ENCODE measurements at regions not wholly inside any gene's neighbourhood (a gene's known extent, or its start where the extent isn't known, plus 50 kb on each side); places are given as distances from the start of the nearest gene placed in this dataset.

DNA sequence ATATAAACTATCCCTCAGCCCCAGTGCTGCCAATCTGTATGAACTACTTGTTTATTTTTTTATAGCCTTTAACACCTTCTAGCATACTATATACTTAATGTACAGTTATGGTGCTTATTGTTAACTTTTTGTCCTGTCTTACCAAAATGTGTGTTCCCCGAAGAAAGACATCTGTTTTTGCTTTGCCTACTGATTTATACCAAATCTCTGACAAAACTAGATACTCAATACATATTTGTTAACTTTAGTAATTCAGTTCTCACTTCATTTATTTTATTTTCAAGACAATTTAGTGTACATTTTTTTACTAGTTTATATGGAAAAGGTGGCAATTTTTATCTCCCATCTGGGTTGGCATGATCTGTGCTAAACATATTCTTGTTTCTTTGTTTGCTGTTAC is 824.3 kb upstream of the ATXN8OS start:
- no TSS peak for BruUV-seq (replicated peaks)
- CTCF ChIA-PET, result no interaction called here

DNA sequence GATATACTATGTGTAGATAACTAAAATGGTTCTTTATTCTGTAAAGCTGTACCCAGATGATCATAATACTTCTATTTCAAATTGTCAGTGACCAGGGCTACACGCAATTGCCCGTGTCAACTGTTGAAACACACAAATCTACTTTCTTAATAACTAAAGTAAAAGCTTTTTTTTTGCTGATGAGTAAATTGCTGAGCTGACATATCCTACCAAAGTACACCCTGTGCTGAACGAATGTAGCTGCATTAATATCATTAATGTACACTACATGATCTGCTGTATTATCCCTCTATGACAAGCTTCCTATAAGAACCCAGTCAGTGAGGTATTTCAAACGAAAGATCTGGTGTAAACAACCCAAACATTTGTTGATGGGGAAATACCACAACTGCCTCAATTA is 827.2 kb upstream of the ATXN8OS start:
- Histone ChIP-seq H3K36me3 (ENCODE audit: control insufficient read depth, insufficient read depth, low read length) (no peaks in the 10 kb centered on the region), H3K4me3 (ENCODE audit: low read depth in 2 of 2, low read length in 2 of 2) (no peak overlapping the region), H3K9me3 (ENCODE audit: control insufficient read depth, insufficient read depth, low read depth, low read length) (no peaks in the 10 kb centered on the region), H3K27me3 (ENCODE audit: control insufficient read depth, insufficient read depth, low read length) (no peaks in the 10 kb centered on the region), H3K4me1 (ENCODE audit: control insufficient read depth, insufficient read depth, low read length) (no peaks in the 10 kb centered on the region), H3K27ac (ENCODE audit: low read length) (no peak overlapping the region)
- ChIA-PET CTCF (no interaction called here), POLR2A (no interaction called here)
- TF ChIP-seq POLR2AphosphoS5 (IDR thresholded peaks at IDR 0.05; ENCODE audit: low read depth, low read length) (no peak), SIN3A (IDR thresholded peaks at IDR 0.05; ENCODE audit: borderline replicate concordance, insufficient read depth, low read depth, low read length) (no peak), TCF7L2 (IDR thresholded peaks at IDR 0.05; ENCODE audit: low read depth, low read length) (no peak)
- TF ChIP-seq, protein P1, sequence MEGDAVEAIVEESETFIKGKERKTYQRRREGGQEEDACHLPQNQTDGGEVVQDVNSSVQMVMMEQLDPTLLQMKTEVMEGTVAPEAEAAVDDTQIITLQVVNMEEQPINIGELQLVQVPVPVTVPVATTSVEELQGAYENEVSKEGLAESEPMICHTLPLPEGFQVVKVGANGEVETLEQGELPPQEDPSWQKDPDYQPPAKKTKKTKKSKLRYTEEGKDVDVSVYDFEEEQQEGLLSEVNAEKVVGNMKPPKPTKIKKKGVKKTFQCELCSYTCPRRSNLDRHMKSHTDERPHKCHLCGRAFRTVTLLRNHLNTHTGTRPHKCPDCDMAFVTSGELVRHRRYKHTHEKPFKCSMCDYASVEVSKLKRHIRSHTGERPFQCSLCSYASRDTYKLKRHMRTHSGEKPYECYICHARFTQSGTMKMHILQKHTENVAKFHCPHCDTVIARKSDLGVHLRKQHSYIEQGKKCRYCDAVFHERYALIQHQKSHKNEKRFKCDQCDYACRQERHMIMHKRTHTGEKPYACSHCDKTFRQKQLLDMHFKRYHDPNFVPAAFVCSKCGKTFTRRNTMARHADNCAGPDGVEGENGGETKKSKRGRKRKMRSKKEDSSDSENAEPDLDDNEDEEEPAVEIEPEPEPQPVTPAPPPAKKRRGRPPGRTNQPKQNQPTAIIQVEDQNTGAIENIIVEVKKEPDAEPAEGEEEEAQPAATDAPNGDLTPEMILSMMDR (IDR thresholded peaks at IDR 0.05), result no peak
- TF ChIP-seq, protein P2, sequence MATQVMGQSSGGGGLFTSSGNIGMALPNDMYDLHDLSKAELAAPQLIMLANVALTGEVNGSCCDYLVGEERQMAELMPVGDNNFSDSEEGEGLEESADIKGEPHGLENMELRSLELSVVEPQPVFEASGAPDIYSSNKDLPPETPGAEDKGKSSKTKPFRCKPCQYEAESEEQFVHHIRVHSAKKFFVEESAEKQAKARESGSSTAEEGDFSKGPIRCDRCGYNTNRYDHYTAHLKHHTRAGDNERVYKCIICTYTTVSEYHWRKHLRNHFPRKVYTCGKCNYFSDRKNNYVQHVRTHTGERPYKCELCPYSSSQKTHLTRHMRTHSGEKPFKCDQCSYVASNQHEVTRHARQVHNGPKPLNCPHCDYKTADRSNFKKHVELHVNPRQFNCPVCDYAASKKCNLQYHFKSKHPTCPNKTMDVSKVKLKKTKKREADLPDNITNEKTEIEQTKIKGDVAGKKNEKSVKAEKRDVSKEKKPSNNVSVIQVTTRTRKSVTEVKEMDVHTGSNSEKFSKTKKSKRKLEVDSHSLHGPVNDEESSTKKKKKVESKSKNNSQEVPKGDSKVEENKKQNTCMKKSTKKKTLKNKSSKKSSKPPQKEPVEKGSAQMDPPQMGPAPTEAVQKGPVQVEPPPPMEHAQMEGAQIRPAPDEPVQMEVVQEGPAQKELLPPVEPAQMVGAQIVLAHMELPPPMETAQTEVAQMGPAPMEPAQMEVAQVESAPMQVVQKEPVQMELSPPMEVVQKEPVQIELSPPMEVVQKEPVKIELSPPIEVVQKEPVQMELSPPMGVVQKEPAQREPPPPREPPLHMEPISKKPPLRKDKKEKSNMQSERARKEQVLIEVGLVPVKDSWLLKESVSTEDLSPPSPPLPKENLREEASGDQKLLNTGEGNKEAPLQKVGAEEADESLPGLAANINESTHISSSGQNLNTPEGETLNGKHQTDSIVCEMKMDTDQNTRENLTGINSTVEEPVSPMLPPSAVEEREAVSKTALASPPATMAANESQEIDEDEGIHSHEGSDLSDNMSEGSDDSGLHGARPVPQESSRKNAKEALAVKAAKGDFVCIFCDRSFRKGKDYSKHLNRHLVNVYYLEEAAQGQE (IDR thresholded peaks at IDR 0.05; ENCODE audit: insufficient read depth in 1 of 2, low read depth in 2 of 2, low read length in 1 of 2), result no peak
- DNase-seq (ENCODE audit: low read depth, low spot score), result no peak
- BruUV-seq (replicated peaks), result no TSS peak
- no peak for ATAC-seq
- intact Hi-C loops (cut with micrococcal nuclease; ENCODE audit: unreplicated experiment) (no loop called here), in situ Hi-C loops (cut with HindIII; ENCODE audit: low pct_unique_long_range_greater_than_20kb, low sequenced_read_pairs) (no loop called here)

More for the DNA sequence above, 824.3 kb upstream of the ATXN8OS start:
- H3K4me1 ChIP-seq (ENCODE audit: control insufficient read depth, insufficient read depth, low read length), result no peaks in the 10 kb centered on the region
- H3K36me3 ChIP-seq (ENCODE audit: control insufficient read depth, insufficient read depth, low read length), result no peaks in the 10 kb centered on the region
- no peaks in the 10 kb centered on the region for H3K27me3 ChIP-seq (ENCODE audit: control insufficient read depth, insufficient read depth, low read length)
- in situ Hi-C loops (cut with HindIII; ENCODE audit: low pct_unique_long_range_greater_than_20kb, low sequenced_read_pairs), result no loop called here
- DNase-seq (ENCODE audit: low read depth, low spot score) (no peak), ATAC-seq (no peak)
- intact Hi-C loops (cut with micrococcal nuclease; ENCODE audit: unreplicated experiment), result no loop called here
- no peak overlapping the region for H3K4me3 ChIP-seq (ENCODE audit: low read depth in 2 of 2, low read length in 2 of 2)
- TF ChIP-seq, protein P1 (IDR thresholded peaks at IDR 0.05), result no peak
- TF ChIP-seq, protein P2 (IDR thresholded peaks at IDR 0.05; ENCODE audit: insufficient read depth in 1 of 2, low read depth in 2 of 2, low read length in 1 of 2), result no peak
- POLR2A ChIA-PET, result no interaction called here
- no peak overlapping the region for H3K27ac ChIP-seq (ENCODE audit: low read length)
- no peaks in the 10 kb centered on the region for H3K9me3 ChIP-seq (ENCODE audit: control insufficient read depth, insufficient read depth, low read depth, low read length)
